ENCODE measurements at regions not wholly inside any gene's neighbourhood (a gene's known extent, or its start where the extent isn't known, plus 50 kb on each side); places are given as distances from the start of the nearest gene placed in this dataset.

- peaks cover 4% of the 10 kb centered on the region; the same call in 1 of the 2 replicates for H3F3A ChIP-seq (ENCODE audit: insufficient read depth)
- peaks cover 11% of the 10 kb centered on the region for H3K4me1 ChIP-seq (ENCODE audit: insufficient read depth)
- no peak overlapping the region for H2AFZ ChIP-seq
- no peak for DNase-seq
- H3K4me2 ChIP-seq (ENCODE audit: unreplicated experiment): no peak overlapping the region
- no peaks in the 10 kb centered on the region for H4K20me1 ChIP-seq (ENCODE audit: insufficient read depth)
- H3K4me3 ChIP-seq: no peak overlapping the region
- no peaks in the 10 kb centered on the region for H3K27me3 ChIP-seq (replicated peaks; ENCODE audit: insufficient read depth)
- in situ Hi-C loops (cut with MboI): no loop called here
- WGBS, 2 experiments (ENCODE audit: low coverage in 1 of 2, low lambda C conversion rate in 2 of 2, missing lambda C conversion rate in 2 of 2): 66 to 69% methylated on average over 4 of the region's 4 CpGs
- TF ChIP-seq EZH2 (IDR thresholded peaks at IDR 0.05; ENCODE audit: insufficient read depth, poor library complexity, severe bottlenecking): no peak
- no peak for TF ChIP-seq EZH2phosphoT487 (IDR thresholded peaks at IDR 0.05; ENCODE audit: insufficient read depth, low read depth)
- H3K36me3 ChIP-seq (ENCODE audit: low read depth): no peaks in the 10 kb centered on the region
- H3K79me2 ChIP-seq (ENCODE audit: insufficient read depth): no peaks in the 10 kb centered on the region
- H3K27ac ChIP-seq: no peak overlapping the region
- H3K9ac ChIP-seq: no peak overlapping the region
- H3K9me2 ChIP-seq (ENCODE audit: insufficient read depth): no peaks in the 10 kb centered on the region
- no peaks in the 10 kb centered on the region for H3K9me3 ChIP-seq (ENCODE audit: low read depth)
Measured at GRCh38 chr20:40434122-40434521, 254.9 kb downstream of the MAFB start.

GRCh38 chr20:40433341-40433861 is 255.6 kb downstream of the MAFB start:
- no peaks in the 10 kb centered on the region for H4K20me1 ChIP-seq (ENCODE audit: insufficient read depth)
- no peaks in the 10 kb centered on the region for H3K36me3 ChIP-seq (ENCODE audit: low read depth)
- H3K27ac ChIP-seq: no peak overlapping the region
- no peaks in the 10 kb centered on the region for H3F3A ChIP-seq (ENCODE audit: insufficient read depth)
- H3K27me3 ChIP-seq (replicated peaks; ENCODE audit: insufficient read depth): no peaks in the 10 kb centered on the region
- in situ Hi-C loops (cut with MboI): no loop called here
- no peak for DNase-seq
- H3K9me3 ChIP-seq (ENCODE audit: low read depth): no peaks in the 10 kb centered on the region
- H3K4me2 ChIP-seq (ENCODE audit: unreplicated experiment): no peak overlapping the region
- TF ChIP-seq EZH2phosphoT487 (IDR thresholded peaks at IDR 0.05; ENCODE audit: insufficient read depth, low read depth): no peak
- TF ChIP-seq EZH2 (IDR thresholded peaks at IDR 0.05; ENCODE audit: insufficient read depth, poor library complexity, severe bottlenecking): no peak
- 26 to 31% methylated on average over 8 of the region's 8 CpGs for WGBS, 2 experiments (ENCODE audit: low coverage in 1 of 2, low lambda C conversion rate in 2 of 2, missing lambda C conversion rate in 2 of 2)
- H3K4me1 ChIP-seq (ENCODE audit: insufficient read depth): peaks cover 5% of the 10 kb centered on the region
- H3K79me2 ChIP-seq (ENCODE audit: insufficient read depth): no peaks in the 10 kb centered on the region
- H3K9ac ChIP-seq: no peak overlapping the region
- H2AFZ ChIP-seq: no peak overlapping the region
- H3K4me3 ChIP-seq: no peak overlapping the region
- H3K9me2 ChIP-seq (ENCODE audit: insufficient read depth): no peaks in the 10 kb centered on the region

GRCh38 chr20:40431611-40432010 is 257.4 kb downstream of the MAFB start:
- Histone ChIP-seq H3K4me2 (ENCODE audit: unreplicated experiment) (no peak overlapping the region), H3K9me3 (ENCODE audit: low read depth) (no peaks in the 10 kb centered on the region), H3K9ac (no peak overlapping the region), H3K36me3 (ENCODE audit: low read depth) (no peaks in the 10 kb centered on the region), H4K20me1 (ENCODE audit: insufficient read depth) (no peaks in the 10 kb centered on the region), H3K4me3 (no peak overlapping the region), H3K27me3 (replicated peaks; ENCODE audit: insufficient read depth) (no peaks in the 10 kb centered on the region), H3K79me2 (ENCODE audit: insufficient read depth) (no peaks in the 10 kb centered on the region), H3K9me2 (ENCODE audit: insufficient read depth) (no peaks in the 10 kb centered on the region), H3K4me1 (ENCODE audit: insufficient read depth) (no peaks in the 10 kb centered on the region), H2AFZ (no peak overlapping the region), H3K27ac (no peak overlapping the region), H3F3A (ENCODE audit: insufficient read depth) (no peaks in the 10 kb centered on the region)
- peak; percentile 50 for DNase-seq
- TF ChIP-seq EZH2 (IDR thresholded peaks at IDR 0.05; ENCODE audit: insufficient read depth, poor library complexity, severe bottlenecking) (no peak), EZH2phosphoT487 (IDR thresholded peaks at IDR 0.05; ENCODE audit: insufficient read depth, low read depth) (no peak)
- WGBS, 2 experiments (ENCODE audit: low coverage in 1 of 2, low lambda C conversion rate in 2 of 2, missing lambda C conversion rate in 2 of 2): 76 to 80% methylated on average over 3 of the region's 3 CpGs
- in situ Hi-C loops (cut with MboI): no loop called here

- no peak overlapping the region for H3K4me3 ChIP-seq
- no peaks in the 10 kb centered on the region for H4K20me1 ChIP-seq (ENCODE audit: insufficient read depth)
- H3F3A ChIP-seq (ENCODE audit: insufficient read depth): no peaks in the 10 kb centered on the region
- TF ChIP-seq EZH2phosphoT487 (IDR thresholded peaks at IDR 0.05; ENCODE audit: insufficient read depth, low read depth): no peak
- DNase-seq: no peak
- no peak overlapping the region for H2AFZ ChIP-seq
- H3K9me2 ChIP-seq (ENCODE audit: insufficient read depth): no peaks in the 10 kb centered on the region
- no peaks in the 10 kb centered on the region for H3K9me3 ChIP-seq (ENCODE audit: low read depth)
- H3K4me2 ChIP-seq (ENCODE audit: unreplicated experiment): no peak overlapping the region
- 93 to 98% methylated on average over 4 of the region's 4 CpGs for WGBS, 2 experiments (ENCODE audit: low coverage in 1 of 2, low lambda C conversion rate in 2 of 2, missing lambda C conversion rate in 2 of 2)
- H3K4me1 ChIP-seq (ENCODE audit: insufficient read depth): no peaks in the 10 kb centered on the region
- no peak overlapping the region for H3K9ac ChIP-seq
- no peaks in the 10 kb centered on the region for H3K27me3 ChIP-seq (replicated peaks; ENCODE audit: insufficient read depth)
- in situ Hi-C loops (cut with MboI): no loop called here
- no peaks in the 10 kb centered on the region for H3K36me3 ChIP-seq (ENCODE audit: low read depth)
- H3K79me2 ChIP-seq (ENCODE audit: insufficient read depth): no peaks in the 10 kb centered on the region
- no peak overlapping the region for H3K27ac ChIP-seq
Measured at GRCh38 chr20:40431112-40431511, 257.9 kb downstream of the MAFB start.

- Histone ChIP-seq H3K9ac (no peak overlapping the region), H3K4me2 (ENCODE audit: unreplicated experiment) (no peak overlapping the region), H3F3A (ENCODE audit: insufficient read depth) (no peaks in the 10 kb centered on the region), H3K79me2 (ENCODE audit: insufficient read depth) (no peaks in the 10 kb centered on the region), H4K20me1 (ENCODE audit: insufficient read depth) (no peaks in the 10 kb centered on the region), H3K9me2 (ENCODE audit: insufficient read depth) (no peaks in the 10 kb centered on the region), H3K27ac (no peak overlapping the region), H2AFZ (no peak overlapping the region), H3K4me1 (ENCODE audit: insufficient read depth) (no peaks in the 10 kb centered on the region), H3K4me3 (no peak overlapping the region), H3K27me3 (replicated peaks; ENCODE audit: insufficient read depth) (no peaks in the 10 kb centered on the region), H3K9me3 (ENCODE audit: low read depth) (no peaks in the 10 kb centered on the region), H3K36me3 (ENCODE audit: low read depth) (no peaks in the 10 kb centered on the region)
- DNase-seq: no peak
- in situ Hi-C loops (cut with MboI): no loop called here
- WGBS, 2 experiments (ENCODE audit: low coverage in 1 of 2, low lambda C conversion rate in 2 of 2, missing lambda C conversion rate in 2 of 2): 55 to 56% methylated on average over 4 of the region's 4 CpGs
- TF ChIP-seq EZH2phosphoT487 (IDR thresholded peaks at IDR 0.05; ENCODE audit: insufficient read depth, low read depth): no peak
- no peak for TF ChIP-seq EZH2 (IDR thresholded peaks at IDR 0.05; ENCODE audit: insufficient read depth, poor library complexity, severe bottlenecking)
Measured at GRCh38 chr20:40427026-40427425, 262.0 kb downstream of the MAFB start.
